ENCODE measurements at regions not wholly inside any gene's neighbourhood (a gene's known extent, or its start where the extent isn't known, plus 50 kb on each side); places are given as distances from the start of the nearest gene placed in this dataset.

GRCh38 chr4:189548484-189549125, 392.1 kb upstream of the FRG1 start:
- TF ChIP-seq POLR2A (IDR thresholded peaks at IDR 0.05) (no peak), CTCF (IDR thresholded peaks at IDR 0.05) (no peak)
